SK-N-SH (cell line): ENCODE measurements at regions not wholly inside any gene's neighbourhood (a gene's known extent, or its start where the extent isn't known, plus 50 kb on each side); places are given as distances from the start of the nearest gene placed in this dataset.

Source experiments
- CTCF ChIA-PET: fragments of 300-600, 350-600 bp; formaldehyde crosslinking; extraction: SDS; loops from one replicate; lab custom pipeline; 2021; lab: Yijun Ruan, JAX
- POLR2A ChIA-PET: fragments of 350-600 bp; sonication (Branson Sonifier 250); formaldehyde crosslinking; extraction: SDS; loops from one replicate; lab custom pipeline; 2020; ENCODE audit warnings: antibody characterized with exemption, inconsistent platforms; lab: Yijun Ruan, JAX
- DNase-seq: peaks from one replicate; pipeline ENCODE4 v3.0.0; 2012
- H2AFZ ChIP-seq: fragments of 200-600 bp; sonication (generic); 2 replicates; pipeline ENCODE4 v1.8.1; 2016; ENCODE audit warnings: antibody characterized with exemption, mild to moderate bottlenecking, low read depth
- H3F3A ChIP-seq: fragments of 200-600 bp; sonication (generic); replicated peaks from 2 replicates; pipeline ENCODE3; 2016; ENCODE audit warnings: antibody characterized with exemption, mild to moderate bottlenecking; ENCODE audit not compliant: insufficient read depth
- H3K27ac ChIP-seq, 2 experiments: fragments of 200-500 bp in 1 of 2; fragments of 200-600 bp in 1 of 2; sonication (Bioruptor generic) in 1 of 2; sonication (generic), shearing (Covaris generic) in 1 of 2; 2 replicates each; pipeline versions ENCODE4 v1.5.1 to v1.6.1; 2014 to 2016; ENCODE audit warnings: low read depth in 2 of 2, inconsistent platforms in 1 of 2, low read length in 1 of 2, mild to moderate bottlenecking in 1 of 2, mixed read lengths in 1 of 2
- H3K27me3 ChIP-seq: fragments of 200-600 bp; sonication (generic), shearing (Covaris generic); 2 replicates; pipeline ENCODE4 v1.6.1; 2016; ENCODE audit warnings: mixed run types; ENCODE audit not compliant: insufficient read depth
- H3K36me3 ChIP-seq, 2 experiments: fragments of 200-500 bp in 1 of 2; fragments of 200-600 bp in 1 of 2; sonication (Bioruptor generic) in 1 of 2; sonication (generic) in 1 of 2; replicated peaks in 1 of 2; 2 replicates each; pipeline versions ENCODE3 to v1.5.1; 2014 to 2016; ENCODE audit warnings: low read length in 1 of 2, mild to moderate bottlenecking in 1 of 2; ENCODE audit not compliant: insufficient read depth in 2 of 2, control insufficient read depth in 1 of 2
- H3K4me1 ChIP-seq, 2 experiments: fragments of 200-500 bp in 1 of 2; fragments of 200-600 bp in 1 of 2; sonication (Bioruptor generic) in 1 of 2; sonication (generic), shearing (Covaris generic) in 1 of 2; 2 replicates each; pipeline versions ENCODE4 v1.5.1 to v1.6.1; 2014 to 2016; ENCODE audit warnings: low read depth in 1 of 2, low read length in 1 of 2, mixed run types in 1 of 2; ENCODE audit not compliant: insufficient read depth in 2 of 2, control insufficient read depth in 1 of 2
- H3K4me2 ChIP-seq: fragments of 200-600 bp; sonication (generic), shearing (Covaris generic); 2 replicates; pipeline ENCODE4 v1.6.1; 2017; ENCODE audit warnings: mixed run types
- H3K4me3 ChIP-seq, 2 experiments: fragments of 200-500 bp in 1 of 2; fragments of 200-600 bp in 1 of 2; sonication (Bioruptor generic) in 1 of 2; sonication (generic), shearing (Covaris generic) in 1 of 2; 2 replicates each; pipeline versions ENCODE4 v1.5.1 to v1.8.1; 2014 to 2016; ENCODE audit warnings: low read depth in 2 of 2, inconsistent platforms in 1 of 2, low read length in 1 of 2, mild to moderate bottlenecking in 1 of 2, mixed read lengths in 1 of 2, moderate library complexity in 1 of 2
- H3K79me2 ChIP-seq: fragments of 200-600 bp; sonication (generic); 2 replicates; pipeline ENCODE4 v1.8.1; 2017; ENCODE audit warnings: mild to moderate bottlenecking; ENCODE audit not compliant: insufficient read depth
- H3K9ac ChIP-seq: fragments of 200-600 bp; sonication (generic); 2 replicates; pipeline ENCODE4 v1.6.1; 2017; ENCODE audit warnings: mixed run types
- H3K9me2 ChIP-seq: fragments of 200-600 bp; sonication (generic); 2 replicates; pipeline ENCODE4 v1.6.1; 2017; ENCODE audit warnings: mixed run types
- H3K9me3 ChIP-seq: fragments of 200-600 bp; sonication (generic); 2 replicates; pipeline ENCODE4 v1.6.1; 2017; ENCODE audit warnings: mixed run types, mild to moderate bottlenecking, moderate library complexity
- H4K20me1 ChIP-seq: fragments of 200-600 bp; sonication (generic); 2 replicates; pipeline ENCODE4 v1.6.1; 2017; ENCODE audit warnings: mild to moderate bottlenecking, mixed run types; ENCODE audit not compliant: insufficient read depth
- ELF1 ChIP-seq: IDR thresholded peaks from 2 replicates; pipeline ENCODE4 v1.4.0; 2012
- FOSL2 ChIP-seq: IDR thresholded peaks from 2 replicates; pipeline ENCODE4 v1.4.0; 2012; ENCODE audit warnings: low read depth, mild to moderate bottlenecking, moderate library complexity, borderline replicate concordance
- FOXJ3 ChIP-seq: sonication (generic); formaldehyde crosslinking; IDR thresholded peaks from 2 replicates; pipeline ENCODE4 v1.5.1; 2020; ENCODE audit warnings: mild to moderate bottlenecking, missing genetic modification reagents
- FOXM1 ChIP-seq: IDR thresholded peaks from 2 replicates; pipeline ENCODE4 v1.4.0; 2012; ENCODE audit warnings: low read depth, mild to moderate bottlenecking
- MXI1 ChIP-seq: IDR thresholded peaks from 2 replicates; pipeline ENCODE4 v1.6.1; 2012; ENCODE audit warnings: mild to moderate bottlenecking, low read depth, low read length, improper control_type of control experiment
- POLR2AphosphoS5 ChIP-seq: IDR thresholded peaks from 2 replicates; pipeline ENCODE4 v1.6.1; 2012; ENCODE audit warnings: low read depth, low read length
- RXRA ChIP-seq: IDR thresholded peaks from 2 replicates; pipeline ENCODE4 v1.4.0; 2012; ENCODE audit warnings: low read depth, mild to moderate bottlenecking, borderline replicate concordance
- SIN3A ChIP-seq: IDR thresholded peaks from 2 replicates; pipeline ENCODE4 v1.6.1; 2012; ENCODE audit warnings: low read depth, mild to moderate bottlenecking, low read length, moderate library complexity, borderline replicate concordance
- TAF1 ChIP-seq: IDR thresholded peaks from 2 replicates; pipeline ENCODE4 v1.6.1; 2012; ENCODE audit warnings: low read depth, mild to moderate bottlenecking, low read length, moderate library complexity, borderline replicate concordance
- WGBS: methylation state at CpG from one replicate; pipeline ENCODE4 v1.1.6; 2017; ENCODE audit warnings: low lambda C conversion rate; 5-methylcytosine and 5-hydroxymethylcytosine counted together
- TF ChIP-seq, protein P1 (sequence below): IDR thresholded peaks from 2 replicates; pipeline ENCODE4; 2012
- TF ChIP-seq, protein P2 (sequence below): fragments of 150-350 bp; IDR thresholded peaks from 2 replicates; pipeline ENCODE4 v1.6.1; 2017; ENCODE audit warnings: antibody characterized with exemption, low read length, low read depth, borderline replicate concordance

DNA sequence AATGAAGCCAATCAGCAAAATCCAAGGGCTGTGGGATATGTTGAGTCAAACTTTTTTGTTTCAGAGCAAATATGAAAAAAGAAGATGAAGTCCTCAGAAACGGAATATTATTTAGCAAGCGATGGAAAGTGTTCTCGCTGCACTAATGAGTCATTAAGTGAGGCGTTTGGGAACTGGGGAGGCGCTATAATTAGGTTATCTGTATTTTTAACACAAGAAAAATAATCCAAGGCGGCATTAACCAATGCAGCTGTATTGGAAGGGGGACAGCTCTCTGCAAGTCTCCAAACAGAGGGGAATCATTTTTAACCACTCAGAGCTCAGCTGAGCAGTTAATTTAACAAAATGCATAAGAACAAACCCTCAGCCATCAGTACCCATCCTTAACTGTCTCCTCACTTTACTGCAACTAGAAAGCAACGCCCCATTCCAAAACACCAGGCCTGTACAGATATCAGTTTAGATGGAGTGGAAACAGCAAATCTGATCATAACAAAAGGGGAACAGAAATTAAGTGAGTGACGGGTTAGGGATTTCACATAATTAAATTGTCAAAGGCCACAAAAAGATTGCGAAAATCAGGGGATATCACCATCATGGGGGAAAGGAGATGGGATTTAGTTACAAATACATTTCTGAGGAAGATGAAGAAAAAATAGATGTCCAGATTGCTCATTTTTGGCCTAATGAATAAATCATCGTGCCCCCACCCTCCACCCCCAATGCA lies 211.0 kb upstream of the TOX3 start:
- H3K27me3 ChIP-seq, result no peaks in the 10 kb centered on the region
- H3K36me3 ChIP-seq, result no peaks in the 10 kb centered on the region
- H3K4me2 ChIP-seq, result no peak overlapping the region
- CTCF ChIA-PET, result no interaction called here
- DNase-seq, result no peak
- H3K79me2 ChIP-seq, result no peaks in the 10 kb centered on the region
- H3K4me1 ChIP-seq, result no peaks in the 10 kb centered on the region
- no peaks in the 10 kb centered on the region for H3F3A ChIP-seq
- no peaks in the 10 kb centered on the region for H3K9me2 ChIP-seq
- no peak overlapping the region for H3K4me3 ChIP-seq
- TF ChIP-seq FOXJ3 (CRISPR knock-in tag), result no peak
- TF ChIP-seq, protein P1, sequence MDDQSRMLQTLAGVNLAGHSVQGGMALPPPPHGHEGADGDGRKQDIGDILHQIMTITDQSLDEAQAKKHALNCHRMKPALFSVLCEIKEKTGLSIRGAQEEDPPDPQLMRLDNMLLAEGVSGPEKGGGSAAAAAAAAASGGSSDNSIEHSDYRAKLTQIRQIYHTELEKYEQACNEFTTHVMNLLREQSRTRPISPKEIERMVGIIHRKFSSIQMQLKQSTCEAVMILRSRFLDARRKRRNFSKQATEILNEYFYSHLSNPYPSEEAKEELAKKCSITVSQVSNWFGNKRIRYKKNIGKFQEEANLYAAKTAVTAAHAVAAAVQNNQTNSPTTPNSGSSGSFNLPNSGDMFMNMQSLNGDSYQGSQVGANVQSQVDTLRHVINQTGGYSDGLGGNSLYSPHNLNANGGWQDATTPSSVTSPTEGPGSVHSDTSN, result no peak
- TF ChIP-seq, protein P2, sequence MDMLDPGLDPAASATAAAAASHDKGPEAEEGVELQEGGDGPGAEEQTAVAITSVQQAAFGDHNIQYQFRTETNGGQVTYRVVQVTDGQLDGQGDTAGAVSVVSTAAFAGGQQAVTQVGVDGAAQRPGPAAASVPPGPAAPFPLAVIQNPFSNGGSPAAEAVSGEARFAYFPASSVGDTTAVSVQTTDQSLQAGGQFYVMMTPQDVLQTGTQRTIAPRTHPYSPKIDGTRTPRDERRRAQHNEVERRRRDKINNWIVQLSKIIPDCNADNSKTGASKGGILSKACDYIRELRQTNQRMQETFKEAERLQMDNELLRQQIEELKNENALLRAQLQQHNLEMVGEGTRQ, result no peak
- TF ChIP-seq POLR2AphosphoS5, result no peak
- TF ChIP-seq RXRA, result no peak
- no peak for TF ChIP-seq MXI1
- no peak for TF ChIP-seq ELF1
- TF ChIP-seq, all 33 proteins: peak for 0
- Histone ChIP-seq H2AFZ (no peak overlapping the region), H4K20me1 (no peaks in the 10 kb centered on the region), H3K9ac (no peak overlapping the region), H3K27ac (no peak overlapping the region), H3K9me3 (no peaks in the 10 kb centered on the region)
- POLR2A ChIA-PET, result no interaction called here
- 21% methylated on average over 10 of the region's 10 CpGs for WGBS

DNA sequence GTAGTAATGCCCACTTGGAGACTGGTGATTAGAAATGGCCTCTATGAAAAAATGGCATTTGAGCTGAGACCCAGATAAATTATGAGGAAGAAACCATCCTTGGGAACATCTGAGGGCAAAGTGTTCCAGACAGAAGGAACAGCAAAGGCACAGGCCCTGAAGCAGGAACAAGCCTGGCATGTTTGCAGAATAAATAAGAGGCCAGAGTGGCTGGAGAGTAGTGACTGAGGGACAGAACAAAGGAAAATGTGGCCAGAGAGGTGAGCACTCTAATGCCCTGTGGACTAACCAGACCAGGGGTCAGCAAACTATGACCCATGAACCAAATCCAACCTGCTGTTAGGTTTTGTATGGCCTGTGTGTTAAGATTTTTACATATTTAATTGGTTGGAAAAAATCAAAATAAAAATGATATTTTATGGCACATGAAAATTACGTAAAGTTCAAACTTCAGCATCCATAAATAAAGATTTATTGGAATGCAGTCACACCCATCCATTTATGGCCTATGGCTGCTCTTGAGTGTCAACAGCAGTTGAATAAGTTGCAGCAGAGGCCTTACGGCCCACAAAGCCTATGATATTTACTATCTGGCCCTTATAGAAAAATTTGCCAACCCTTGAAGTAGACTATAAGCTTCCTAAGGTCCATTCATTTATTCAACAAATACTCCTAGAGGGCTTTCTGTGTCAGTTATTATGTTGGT lies 210.0 kb upstream of the TOX3 start:
- Histone ChIP-seq H3F3A (no peaks in the 10 kb centered on the region), H3K27ac (no peak overlapping the region), H2AFZ (no peak overlapping the region), H3K9me2 (no peaks in the 10 kb centered on the region), H3K4me1 (no peaks in the 10 kb centered on the region), H4K20me1 (no peaks in the 10 kb centered on the region), H3K36me3 (no peaks in the 10 kb centered on the region), H3K79me2 (no peaks in the 10 kb centered on the region), H3K9ac (no peak overlapping the region), H3K27me3 (no peaks in the 10 kb centered on the region), H3K4me2 (no peak overlapping the region), H3K9me3 (no peaks in the 10 kb centered on the region), H3K4me3 (no peak overlapping the region)
- WGBS, result 27% methylated on average over 2 of the region's 2 CpGs
- CTCF ChIA-PET, result no interaction called here
- TF ChIP-seq MXI1 (no peak), RXRA (no peak), SIN3A (no peak), FOSL2 (no peak), FOXM1 (no peak), TAF1 (no peak)
- TF ChIP-seq, protein P1, result no peak
- no peak for DNase-seq
- POLR2A ChIA-PET, result no interaction called here
